T-helper 1 cell treated with Interleukin-12 subunit alpha and Interleukin-12 subunit beta and Interleukin-4 antibody, amounts not matched to agents 30 ng/mL and 1 ng/mL, for 36 hours (primary cell): ENCODE measurements at regions not wholly inside any gene's neighbourhood (a gene's known extent, or its start where the extent isn't known, plus 50 kb on each side); places are given as distances from the start of the nearest gene placed in this dataset.
"Not testable (repeated sequence)": the region's sequence is repeated elsewhere in the genome, so short reads cannot be mapped to it uniquely, and the experiment has no call there.

Experiments used
- intact Hi-C: fragments of 100-400 bp; cut with micrococcal nuclease; formaldehyde crosslinking; loops from one replicate; pipeline ENCODE4 v1.15.1; 2024

- intact Hi-C loops: no loop called here
These were observed 163.2 kb downstream of the DKK1 start for GRCh38 chr10:52477305-52477704.

DNA sequence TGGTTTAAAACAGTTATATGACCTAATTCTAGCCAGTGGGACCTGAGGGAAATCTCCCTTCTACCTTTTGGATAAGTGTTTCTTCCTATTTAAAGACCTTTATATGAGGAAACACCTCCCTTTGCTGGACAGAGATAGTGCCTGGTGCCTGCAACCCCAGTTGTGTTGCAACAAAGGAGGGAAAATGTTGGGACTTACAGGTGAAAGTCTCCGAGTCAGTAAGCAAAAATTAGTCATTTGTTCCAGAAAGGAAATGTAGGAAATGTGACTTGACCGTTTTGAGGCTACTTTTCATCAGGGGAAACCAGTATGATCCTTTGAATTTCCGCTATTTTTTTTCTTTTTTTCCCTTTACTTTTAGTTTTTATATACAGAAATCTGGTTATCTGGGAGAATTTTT, 165.5 kb downstream of the DKK1 start:
- intact Hi-C loops: no loop called here

GRCh38 chr10:52481986-52482555, 168.0 kb downstream of the DKK1 start:
- intact Hi-C loops: no loop called here

- intact Hi-C loops: no loop called here
These were observed 169.5 kb downstream of the DKK1 start for GRCh38 chr10:52483587-52483986.

DNA sequence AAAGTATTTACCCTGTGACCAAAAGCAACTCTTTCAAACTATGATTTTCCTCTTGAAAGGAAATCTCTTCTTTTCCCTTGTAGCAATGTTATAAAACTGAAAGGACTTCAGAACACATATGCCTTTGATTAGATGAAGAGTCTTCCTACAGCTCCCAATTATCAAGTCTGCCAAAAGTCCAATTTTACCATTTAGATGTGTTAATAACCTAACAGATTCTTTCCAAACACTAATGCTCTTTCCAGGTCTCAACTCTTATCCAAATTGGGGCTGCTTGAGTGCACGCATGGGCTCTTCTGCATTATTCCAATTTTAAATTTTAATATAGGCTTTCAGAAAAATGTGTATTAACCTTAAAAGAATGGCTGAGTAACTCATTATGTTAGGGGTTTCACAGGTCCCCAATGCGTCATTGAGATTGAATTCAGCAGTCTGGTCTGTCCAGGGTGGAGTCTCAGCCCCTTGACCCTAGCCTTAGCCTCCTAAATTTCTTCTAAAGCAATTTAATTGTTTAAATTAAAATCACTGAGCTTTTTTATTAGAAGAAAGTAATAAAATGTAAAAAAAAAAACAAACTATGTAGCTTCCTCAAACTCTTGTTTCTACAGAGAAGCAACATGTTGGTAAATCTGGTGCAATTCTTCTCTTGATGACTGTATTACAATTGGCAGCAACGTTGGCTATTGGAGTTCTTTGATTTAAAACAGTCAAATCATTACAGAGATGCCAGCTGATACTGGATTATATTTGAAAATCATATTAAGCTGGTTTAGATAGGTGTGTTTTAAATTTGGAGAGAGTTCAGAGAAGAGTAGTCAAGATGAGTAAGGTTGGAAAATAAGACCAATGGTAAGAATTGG, 170.4 kb downstream of the DKK1 start:
- intact Hi-C loops: no loop called here

DNA sequence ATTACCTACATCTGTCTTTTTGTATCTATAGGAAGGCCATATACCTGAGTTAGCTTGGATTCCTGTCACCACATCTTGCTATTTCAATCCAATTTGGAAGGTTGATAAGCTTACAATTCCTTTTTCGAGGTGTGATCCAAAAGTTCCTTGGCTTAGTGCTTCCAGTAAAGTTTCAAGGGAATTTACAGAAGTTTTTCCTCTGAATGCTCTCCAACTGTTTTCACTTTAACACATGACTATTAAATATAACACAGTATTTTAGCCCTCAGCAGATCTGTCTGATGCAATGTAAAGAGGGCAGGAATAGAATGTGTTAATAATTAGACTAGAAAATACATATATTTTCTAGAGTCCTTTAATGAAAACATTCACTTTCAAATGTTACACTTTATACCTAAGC, 171.4 kb downstream of the DKK1 start:
- intact Hi-C loops: no loop called here

GRCh38 chr10:52486840-52487611, 172.9 kb downstream of the DKK1 start:
- intact Hi-C loops: no loop called here

GRCh38 chr10:52488606-52489485, 174.8 kb downstream of the DKK1 start:
- intact Hi-C loops: loop anchor here (1.0 kb wide), 1 partner anchor 181 kb away; no protein-coding TSS in a partner anchor

- intact Hi-C loops: no loop called here
These were observed 177.3 kb downstream of the DKK1 start for GRCh38 chr10:52491246-52491995.

DNA sequence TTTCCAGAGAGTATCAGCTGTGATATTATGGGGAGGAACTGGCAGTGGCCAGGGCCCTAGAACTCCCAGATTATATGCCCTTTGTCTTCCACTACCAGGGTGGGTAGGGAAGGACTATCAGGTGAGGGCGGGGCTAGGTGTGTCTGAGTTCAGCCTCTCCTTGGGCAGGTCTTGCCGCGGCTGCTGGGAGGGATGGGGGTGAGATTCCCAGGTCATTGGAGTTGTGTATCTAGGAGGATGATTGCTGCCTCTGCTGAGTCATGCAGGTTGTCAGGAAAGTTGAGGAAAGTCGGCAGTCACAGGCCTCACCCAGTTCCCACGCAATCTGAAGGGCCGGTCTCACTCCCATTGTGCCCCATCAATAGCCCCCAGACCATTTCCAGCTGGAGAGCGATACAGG, 185.2 kb downstream of the DKK1 start:
- intact Hi-C loops: no loop called here

DNA sequence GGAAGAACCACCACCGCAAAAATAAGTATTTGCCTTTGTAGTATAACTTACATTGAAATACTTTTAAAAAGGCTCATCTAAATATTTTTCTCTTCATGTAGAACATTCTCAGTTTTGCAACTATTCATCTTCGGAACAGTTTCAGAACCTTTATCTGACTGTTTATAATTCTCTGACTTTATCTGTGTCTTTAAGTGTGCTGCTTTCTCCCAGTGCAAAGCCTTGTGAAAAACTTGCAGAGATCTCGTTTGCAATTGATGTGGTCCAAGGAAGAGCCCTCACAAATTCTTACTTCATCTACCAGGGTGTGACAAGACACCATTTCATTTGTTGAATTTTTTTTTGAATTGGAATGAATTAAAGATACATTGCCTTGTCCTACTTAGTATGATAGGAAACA, 186.4 kb downstream of the DKK1 start:
- intact Hi-C loops: no loop called here

DNA sequence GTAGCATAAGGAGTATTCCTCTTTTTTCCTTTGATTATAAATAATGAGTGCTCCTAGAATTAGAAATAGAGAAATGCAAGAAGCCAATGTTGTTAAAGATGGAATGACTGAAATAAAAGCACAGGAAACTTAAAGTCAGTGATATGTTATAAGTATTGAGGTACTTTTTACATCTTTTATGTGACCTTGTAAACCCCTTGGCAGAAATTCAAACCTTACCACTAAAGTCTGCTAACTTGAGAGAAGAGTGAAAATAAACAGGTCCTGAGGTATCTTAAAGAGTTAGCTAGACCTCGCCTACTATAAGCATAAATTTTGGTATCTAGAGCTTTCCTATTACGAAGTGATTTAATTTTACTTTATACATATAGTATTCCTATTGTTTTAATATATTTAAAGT, 188.2 kb downstream of the DKK1 start:
- intact Hi-C loops: no loop called here

DNA sequence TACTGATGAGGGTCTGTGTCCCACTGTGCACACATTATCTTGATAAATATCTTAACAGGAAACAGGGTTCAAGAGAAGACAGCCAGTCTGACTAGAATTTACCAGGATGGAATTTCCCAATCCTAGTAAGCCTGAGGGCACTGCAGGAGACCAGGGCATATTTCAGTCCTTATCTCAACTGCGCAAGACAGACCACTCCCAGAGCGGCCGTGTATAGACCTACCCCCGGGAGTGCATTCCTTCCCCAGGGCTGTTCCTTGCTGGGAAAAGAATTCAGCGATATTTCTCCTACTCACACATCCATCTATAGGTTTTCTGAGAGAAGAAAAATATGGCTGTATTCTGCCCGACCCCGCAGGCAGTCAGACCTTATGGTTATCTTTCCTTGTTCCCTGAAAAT, 191.3 kb downstream of the DKK1 start:
- intact Hi-C loops: not testable (repeated sequence)

DNA sequence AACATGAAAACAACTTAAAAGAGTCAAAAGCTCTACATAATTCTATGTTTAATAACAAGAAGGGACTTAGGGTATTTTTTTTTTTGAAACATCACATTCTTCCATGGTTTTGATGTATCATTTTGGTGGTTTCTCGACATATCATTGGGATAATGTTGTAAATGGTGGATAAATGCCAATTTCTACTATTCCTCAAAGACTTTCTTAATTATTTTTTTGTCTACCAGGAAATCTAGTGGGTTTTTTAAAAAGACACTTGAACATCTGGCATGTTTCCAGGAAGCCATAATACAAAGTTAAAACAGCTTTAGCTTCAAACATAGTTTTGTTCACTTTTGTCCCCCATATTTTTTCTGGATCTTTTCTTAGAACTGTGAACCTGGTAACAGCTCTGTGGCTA, 200.4 kb downstream of the DKK1 start:
- intact Hi-C loops: no loop called here

DNA sequence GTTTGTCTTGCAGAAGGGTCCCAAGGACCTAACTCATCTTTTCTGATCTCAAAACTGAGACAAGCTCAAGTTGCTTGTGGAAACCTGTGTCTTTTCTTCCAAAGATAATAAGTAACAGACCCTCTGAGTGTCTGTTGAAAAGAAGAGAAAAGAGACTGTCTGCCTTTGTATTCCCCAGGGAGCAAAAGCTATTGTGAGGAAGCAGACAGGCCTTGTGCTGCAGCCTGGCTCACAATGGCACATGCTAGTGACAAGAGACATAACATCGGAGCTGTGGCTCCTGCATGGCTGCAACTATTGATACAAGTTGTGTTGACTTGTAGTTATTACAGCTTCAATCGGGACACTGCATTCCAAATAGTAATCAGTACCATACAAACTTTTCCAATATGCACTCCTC, 202.9 kb downstream of the DKK1 start:
- intact Hi-C loops: no loop called here

DNA sequence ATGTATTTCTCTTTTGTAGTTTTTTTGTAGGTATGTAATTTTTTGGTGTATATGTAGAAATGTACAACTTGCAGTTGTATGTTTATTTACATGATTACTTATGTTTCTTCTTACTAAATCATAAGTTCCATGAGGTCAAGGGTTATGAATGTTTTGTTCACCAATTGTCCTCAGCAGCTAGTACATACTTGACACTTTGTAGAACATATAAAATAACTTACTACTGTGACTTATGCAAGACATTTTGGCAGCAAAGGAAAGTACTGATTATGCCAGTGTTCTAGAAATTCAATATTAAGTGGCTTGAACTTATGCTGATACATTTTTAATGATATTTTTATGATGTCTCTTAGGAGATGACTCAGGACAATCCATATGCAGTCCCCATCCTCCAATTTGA, 209.6 kb downstream of the DKK1 start:
- intact Hi-C loops: no loop called here

DNA sequence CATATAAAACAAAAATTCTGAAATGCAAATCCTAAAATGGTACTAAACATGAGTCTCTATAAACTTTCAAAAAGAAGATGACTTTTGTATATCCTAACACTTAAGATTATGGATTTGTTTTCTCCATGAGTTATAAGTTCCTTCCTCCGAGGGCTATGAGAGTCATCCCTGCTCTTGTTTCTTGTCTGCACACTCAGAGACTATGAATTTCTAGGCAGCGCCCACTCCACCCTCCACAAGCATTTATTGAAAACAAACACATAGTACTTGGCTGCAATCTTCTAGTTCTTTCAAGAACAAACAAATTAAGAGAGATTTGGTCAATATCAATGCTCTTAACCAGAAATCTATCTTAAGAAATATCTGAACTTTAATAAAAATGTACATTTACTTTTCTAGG, 211.7 kb downstream of the DKK1 start:
- intact Hi-C loops: no loop called here

GRCh38 chr10:52526251-52526823, 212.3 kb downstream of the DKK1 start:
- intact Hi-C loops: no loop called here

DNA sequence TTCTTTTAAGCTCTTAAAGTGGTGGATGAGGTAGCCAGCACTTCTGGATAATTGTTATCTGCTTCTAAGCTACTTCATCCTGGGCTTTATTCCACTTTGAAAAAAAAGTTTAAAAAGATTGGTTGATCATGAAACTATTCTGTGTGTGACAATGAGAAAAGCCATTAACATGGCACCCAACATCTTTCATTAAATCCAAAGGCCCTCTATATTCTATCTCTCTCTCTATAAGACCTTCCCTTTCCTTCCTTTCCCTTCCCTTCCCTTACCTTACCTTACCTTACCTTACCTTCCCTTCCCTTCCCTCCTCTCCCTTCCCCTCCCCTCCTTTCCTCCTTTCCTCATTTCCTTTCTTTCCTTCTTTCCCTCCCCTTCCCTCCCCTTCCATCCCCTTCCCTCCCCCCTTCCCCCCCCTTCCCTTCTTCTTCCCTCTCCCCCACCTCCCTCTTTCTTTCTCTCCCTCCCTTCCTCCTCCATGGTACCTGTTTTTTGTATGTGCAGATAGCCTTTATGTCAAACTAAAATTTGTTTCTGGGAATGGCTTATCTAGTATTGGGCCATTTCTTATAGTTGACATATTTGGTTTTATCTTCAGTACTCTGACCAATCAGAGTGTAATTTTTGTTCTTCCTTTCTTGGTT, 218.7 kb downstream of the DKK1 start:
- intact Hi-C loops: no loop called here

GRCh38 chr10:52533986-52534385, 219.9 kb downstream of the DKK1 start:
- intact Hi-C loops: no loop called here
